ENCODE measurements at regions not wholly inside any gene's neighbourhood (a gene's known extent, or its start where the extent isn't known, plus 50 kb on each side); places are given as distances from the start of the nearest gene placed in this dataset.

- no peaks in the 10 kb centered on the region for H3K36me3 ChIP-seq (ENCODE audit: low read depth)
- no peak for TF ChIP-seq CTCF (IDR thresholded peaks at IDR 0.05)
- H3K9me3 ChIP-seq, result peaks cover 14% of the 10 kb centered on the region
- intact Hi-C loops (cut with DNase I, micrococcal nuclease), result no loop called here
- H3K4me1 ChIP-seq (ENCODE audit: low read depth), result no peaks in the 10 kb centered on the region
- no peak overlapping the region for H3K4me3 ChIP-seq
- DNase-seq (no peak), ATAC-seq (no peak)
Observed at GRCh38 chr11:106601684-106602297, 416.5 kb downstream of the GUCY1A2 start.

GRCh38 chr11:106608677-106609076 lies 409.6 kb downstream of the GUCY1A2 start:
- intact Hi-C loops (cut with DNase I, micrococcal nuclease), result no loop called here
- no peaks in the 10 kb centered on the region for H3K4me1 ChIP-seq (ENCODE audit: low read depth)
- DNase-seq (no peak), ATAC-seq (no peak)
- no peak overlapping the region for H3K4me3 ChIP-seq
- H3K36me3 ChIP-seq (ENCODE audit: low read depth), result no peaks in the 10 kb centered on the region
- TF ChIP-seq CTCF (IDR thresholded peaks at IDR 0.05), result no peak
- H3K9me3 ChIP-seq, result peaks cover 3% of the 10 kb centered on the region

- Histone ChIP-seq H3K36me3 (ENCODE audit: low read depth) (no peaks in the 10 kb centered on the region), H3K4me1 (ENCODE audit: low read depth) (no peaks in the 10 kb centered on the region), H3K9me3 (peaks cover 6% of the 10 kb centered on the region), H3K4me3 (no peak overlapping the region)
- ATAC-seq (no peak), DNase-seq (no peak)
- no peak for TF ChIP-seq CTCF (IDR thresholded peaks at IDR 0.05)
- intact Hi-C loops (cut with DNase I, micrococcal nuclease), result no loop called here
Observed at GRCh38 chr11:106614262-106614661, 404.0 kb downstream of the GUCY1A2 start.

GRCh38 chr11:106619320-106619990 lies 398.8 kb downstream of the GUCY1A2 start:
- Histone ChIP-seq H3K4me3 (no peak overlapping the region), H3K9me3 (peaks cover 6% of the 10 kb centered on the region), H3K36me3 (ENCODE audit: low read depth) (no peaks in the 10 kb centered on the region), H3K4me1 (ENCODE audit: low read depth) (no peaks in the 10 kb centered on the region)
- DNase-seq, result no peak
- no peak for TF ChIP-seq CTCF (IDR thresholded peaks at IDR 0.05)
- intact Hi-C loops (cut with DNase I, micrococcal nuclease), result no loop called here
- ATAC-seq, result no peak

GRCh38 chr11:106621484-106621883 lies 396.8 kb downstream of the GUCY1A2 start:
- H3K36me3 ChIP-seq (ENCODE audit: low read depth), result no peaks in the 10 kb centered on the region
- intact Hi-C loops (cut with DNase I, micrococcal nuclease), result no loop called here
- no peak overlapping the region for H3K4me3 ChIP-seq
- DNase-seq (peak in 1 of 3 donors; percentile 1), ATAC-seq (no peak)
- peaks cover 6% of the 10 kb centered on the region for H3K9me3 ChIP-seq
- no peak for TF ChIP-seq CTCF (IDR thresholded peaks at IDR 0.05)
- H3K4me1 ChIP-seq (ENCODE audit: low read depth), result no peaks in the 10 kb centered on the region

Measured in mucosa of descending colon (tissue), 3 donors.